LNCAP (cell line): ENCODE measurements at regions not wholly inside any gene's neighbourhood (a gene's known extent, or its start where the extent isn't known, plus 50 kb on each side); places are given as distances from the start of the nearest gene placed in this dataset.

Experiments
- CTCF ChIP-seq: fragments of 450-650 bp; IDR thresholded peaks from 2 replicates; pipeline ENCODE4 v1.5.1; 2017; ENCODE audit warnings: mild to moderate bottlenecking

- TF ChIP-seq CTCF, result no peak
Measured at GRCh38 chr10:3393958-3394357, 221.4 kb upstream of the PITRM1 start.

- no peak for TF ChIP-seq CTCF
Measured at GRCh38 chr10:3391657-3392056, 219.1 kb upstream of the PITRM1 start.

- no peak for TF ChIP-seq CTCF
Measured at GRCh38 chr10:3389130-3389529, 216.5 kb upstream of the PITRM1 start.

GRCh38 chr10:3385487-3385886, 212.9 kb upstream of the PITRM1 start:
- no peak for TF ChIP-seq CTCF

GRCh38 chr10:3382092-3382491, 209.5 kb upstream of the PITRM1 start:
- no peak for TF ChIP-seq CTCF

GRCh38 chr10:3380406-3381050, 207.9 kb upstream of the PITRM1 start:
- TF ChIP-seq CTCF, result no peak

GRCh38 chr10:3376631-3377030, 204.0 kb upstream of the PITRM1 start:
- no peak for TF ChIP-seq CTCF

GRCh38 chr10:3375505-3375904, 202.9 kb upstream of the PITRM1 start:
- no peak for TF ChIP-seq CTCF
